H4 (cell line): ENCODE measurements at regions not wholly inside any gene's neighbourhood (a gene's known extent, or its start where the extent isn't known, plus 50 kb on each side); places are given as distances from the start of the nearest gene placed in this dataset.
A peak's percentile ranks its signal among the peaks of the same experiment; 100 is the strongest.

Experiments used
- DNase-seq: peaks from one replicate; pipeline ENCODE4 v3.0.0-alpha.2; 2015; ENCODE audit warnings: low spot score

- no peak for DNase-seq
Observed at GRCh38 chr1:82589588-82589987, 788.9 kb downstream of the ADGRL2 start.

GRCh38 chr1:82587371-82587770, 786.6 kb downstream of the ADGRL2 start:
- no peak for DNase-seq

GRCh38 chr1:82586473-82586872, 785.7 kb downstream of the ADGRL2 start:
- DNase-seq: no peak

- DNase-seq: no peak
Observed at GRCh38 chr1:82582347-82582746, 781.6 kb downstream of the ADGRL2 start.

GRCh38 chr1:82578086-82578726, 777.5 kb downstream of the ADGRL2 start:
- DNase-seq: no peak

GRCh38 chr1:82567348-82567747, 766.6 kb downstream of the ADGRL2 start:
- DNase-seq: no peak

GRCh38 chr1:82565546-82565945, 764.8 kb downstream of the ADGRL2 start:
- DNase-seq: peak; percentile 26

- DNase-seq: peak; percentile 40
Observed at GRCh38 chr1:82565146-82565545, 764.4 kb downstream of the ADGRL2 start.

GRCh38 chr1:82564333-82564732, 763.6 kb downstream of the ADGRL2 start:
- no peak for DNase-seq

- DNase-seq: no peak
Observed at GRCh38 chr1:82562448-82562847, 761.7 kb downstream of the ADGRL2 start.

GRCh38 chr1:82560566-82560965, 759.8 kb downstream of the ADGRL2 start:
- DNase-seq: no peak

GRCh38 chr1:82555501-82555900, 754.8 kb downstream of the ADGRL2 start:
- DNase-seq: no peak

GRCh38 chr1:82549841-82550240, 749.1 kb downstream of the ADGRL2 start:
- DNase-seq: no peak

GRCh38 chr1:82542766-82543165, 742.0 kb downstream of the ADGRL2 start:
- no peak for DNase-seq

GRCh38 chr1:82542141-82542540, 741.4 kb downstream of the ADGRL2 start:
- no peak for DNase-seq

- DNase-seq: no peak
Observed at GRCh38 chr1:82540006-82540405, 739.3 kb downstream of the ADGRL2 start.

- no peak for DNase-seq
Observed at GRCh38 chr1:82538876-82539275, 738.1 kb downstream of the ADGRL2 start.

- DNase-seq: no peak
Observed at GRCh38 chr1:82534996-82535395, 734.3 kb downstream of the ADGRL2 start.

GRCh38 chr1:82525378-82525777, 724.6 kb downstream of the ADGRL2 start:
- DNase-seq: no peak

GRCh38 chr1:82520611-82521010, 719.9 kb downstream of the ADGRL2 start:
- DNase-seq: no peak

GRCh38 chr1:82517586-82517985, 716.9 kb downstream of the ADGRL2 start:
- no peak for DNase-seq

- no peak for DNase-seq
Observed at GRCh38 chr1:82515650-82516049, 714.9 kb downstream of the ADGRL2 start.

- DNase-seq: no peak
Observed at GRCh38 chr1:82511441-82511840, 710.7 kb downstream of the ADGRL2 start.

GRCh38 chr1:82510431-82510830, 709.7 kb downstream of the ADGRL2 start:
- no peak for DNase-seq
